ENCODE measurements at regions not wholly inside any gene's neighbourhood (a gene's known extent, or its start where the extent isn't known, plus 50 kb on each side); places are given as distances from the start of the nearest gene placed in this dataset.
A peak's percentile ranks its signal among the peaks of the same experiment; 100 is the strongest.

DNA sequence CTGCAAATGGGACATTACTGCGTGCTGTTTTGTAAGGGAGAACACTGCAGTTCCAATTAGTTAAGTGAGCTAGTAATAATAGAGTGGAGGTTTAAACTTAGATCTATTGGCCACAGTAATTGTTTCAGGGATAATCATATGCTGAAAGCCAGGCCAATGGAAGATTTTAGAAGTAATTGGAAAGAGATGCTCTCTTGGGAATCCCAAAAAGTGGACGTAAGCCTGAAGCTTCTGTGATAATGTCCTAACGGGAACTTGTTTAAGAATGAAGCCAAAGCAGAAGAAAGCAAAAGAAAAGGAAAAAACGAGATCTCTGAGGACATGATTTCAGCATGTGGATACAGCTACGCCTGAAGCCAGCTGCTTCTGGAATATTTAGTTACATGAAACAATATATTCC is 594.6 kb downstream of the SLC4A3 start:
- H3K4me3 ChIP-seq (replicated peaks; ENCODE audit: low read depth, low read length), result no peak overlapping the region
- TF ChIP-seq, protein P1, sequence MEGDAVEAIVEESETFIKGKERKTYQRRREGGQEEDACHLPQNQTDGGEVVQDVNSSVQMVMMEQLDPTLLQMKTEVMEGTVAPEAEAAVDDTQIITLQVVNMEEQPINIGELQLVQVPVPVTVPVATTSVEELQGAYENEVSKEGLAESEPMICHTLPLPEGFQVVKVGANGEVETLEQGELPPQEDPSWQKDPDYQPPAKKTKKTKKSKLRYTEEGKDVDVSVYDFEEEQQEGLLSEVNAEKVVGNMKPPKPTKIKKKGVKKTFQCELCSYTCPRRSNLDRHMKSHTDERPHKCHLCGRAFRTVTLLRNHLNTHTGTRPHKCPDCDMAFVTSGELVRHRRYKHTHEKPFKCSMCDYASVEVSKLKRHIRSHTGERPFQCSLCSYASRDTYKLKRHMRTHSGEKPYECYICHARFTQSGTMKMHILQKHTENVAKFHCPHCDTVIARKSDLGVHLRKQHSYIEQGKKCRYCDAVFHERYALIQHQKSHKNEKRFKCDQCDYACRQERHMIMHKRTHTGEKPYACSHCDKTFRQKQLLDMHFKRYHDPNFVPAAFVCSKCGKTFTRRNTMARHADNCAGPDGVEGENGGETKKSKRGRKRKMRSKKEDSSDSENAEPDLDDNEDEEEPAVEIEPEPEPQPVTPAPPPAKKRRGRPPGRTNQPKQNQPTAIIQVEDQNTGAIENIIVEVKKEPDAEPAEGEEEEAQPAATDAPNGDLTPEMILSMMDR (IDR thresholded peaks at IDR 0.05; ENCODE audit: low read depth, low read length, missing control alignments), result no peak
- no peak for DNase-seq (ENCODE audit: extremely low read depth, low read depth)

- no peak for DNase-seq (ENCODE audit: extremely low read depth, low read depth)
- no peak overlapping the region for H3K4me3 ChIP-seq (replicated peaks; ENCODE audit: low read depth, low read length)
These were observed 597.5 kb downstream of the SLC4A3 start for GRCh38 chr2:220224691-220225543.

GRCh38 chr2:220226076-220226475 is 598.6 kb downstream of the SLC4A3 start:
- no peak for DNase-seq (ENCODE audit: extremely low read depth, low read depth)
- TF ChIP-seq, protein P1 (IDR thresholded peaks at IDR 0.05; ENCODE audit: low read depth, low read length, missing control alignments), result no peak
- no peak overlapping the region for H3K4me3 ChIP-seq (replicated peaks; ENCODE audit: low read depth, low read length)

More at GRCh38 chr2:220224691-220225543, 597.5 kb downstream of the SLC4A3 start:
- TF ChIP-seq, protein P1 (IDR thresholded peaks at IDR 0.05; ENCODE audit: low read depth, low read length, missing control alignments), result no peak

DNA sequence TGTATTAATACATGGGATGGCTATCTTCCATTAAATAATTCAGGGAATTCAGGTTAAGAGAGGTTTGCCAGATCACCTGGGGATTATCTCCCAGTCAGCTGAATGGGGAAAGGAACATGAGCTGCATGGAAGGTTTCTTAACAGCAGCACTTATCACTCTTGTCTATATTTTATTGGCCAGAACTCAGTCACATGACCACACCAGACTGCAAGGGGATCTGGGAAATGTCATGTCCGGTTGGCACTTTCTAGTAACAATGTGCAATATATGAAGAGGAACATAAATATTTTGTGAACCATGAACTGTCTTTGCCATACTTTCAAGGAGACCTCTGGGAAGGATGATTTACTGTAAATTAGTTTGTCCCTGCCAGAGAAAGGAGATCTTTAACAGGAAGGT is 599.1 kb downstream of the SLC4A3 start:
- TF ChIP-seq, protein P1 (IDR thresholded peaks at IDR 0.05; ENCODE audit: low read depth, low read length, missing control alignments), result no peak
- no peak for DNase-seq (ENCODE audit: extremely low read depth, low read depth)
- H3K4me3 ChIP-seq (replicated peaks; ENCODE audit: low read depth, low read length), result no peak overlapping the region

DNA sequence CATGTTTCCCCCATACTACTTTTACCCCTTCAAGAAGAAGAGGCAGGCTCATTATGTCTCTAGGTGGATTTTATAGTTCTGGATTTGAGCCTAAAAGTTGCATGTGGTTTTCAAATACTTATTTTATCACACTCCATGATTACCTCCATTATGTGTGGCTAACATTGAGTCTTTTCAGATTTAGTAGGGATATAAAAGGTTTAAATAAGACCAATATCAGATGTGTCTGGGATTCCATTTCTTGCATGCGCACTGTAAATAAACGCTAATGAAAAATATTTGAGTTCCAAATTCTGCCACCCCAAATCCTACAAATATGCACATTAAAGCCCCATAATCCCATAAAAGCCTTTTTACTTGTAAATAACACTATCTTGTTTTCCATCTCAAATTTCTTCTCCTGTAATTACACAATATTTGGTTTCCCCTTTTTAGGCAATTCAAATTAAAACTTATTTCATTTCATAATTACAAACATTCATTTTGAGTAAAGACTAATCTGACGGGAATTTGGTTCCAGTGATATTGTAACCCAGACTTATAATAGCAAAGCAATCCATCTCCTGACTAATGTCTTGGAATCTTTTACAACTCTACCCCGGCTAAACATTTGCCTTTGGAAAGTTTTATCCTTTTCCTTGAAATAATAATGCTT is 600.0 kb downstream of the SLC4A3 start:
- no peak for DNase-seq (ENCODE audit: extremely low read depth, low read depth)
- TF ChIP-seq, protein P1 (IDR thresholded peaks at IDR 0.05; ENCODE audit: low read depth, low read length, missing control alignments), result no peak
- H3K4me3 ChIP-seq (replicated peaks; ENCODE audit: low read depth, low read length), result no peak overlapping the region

DNA sequence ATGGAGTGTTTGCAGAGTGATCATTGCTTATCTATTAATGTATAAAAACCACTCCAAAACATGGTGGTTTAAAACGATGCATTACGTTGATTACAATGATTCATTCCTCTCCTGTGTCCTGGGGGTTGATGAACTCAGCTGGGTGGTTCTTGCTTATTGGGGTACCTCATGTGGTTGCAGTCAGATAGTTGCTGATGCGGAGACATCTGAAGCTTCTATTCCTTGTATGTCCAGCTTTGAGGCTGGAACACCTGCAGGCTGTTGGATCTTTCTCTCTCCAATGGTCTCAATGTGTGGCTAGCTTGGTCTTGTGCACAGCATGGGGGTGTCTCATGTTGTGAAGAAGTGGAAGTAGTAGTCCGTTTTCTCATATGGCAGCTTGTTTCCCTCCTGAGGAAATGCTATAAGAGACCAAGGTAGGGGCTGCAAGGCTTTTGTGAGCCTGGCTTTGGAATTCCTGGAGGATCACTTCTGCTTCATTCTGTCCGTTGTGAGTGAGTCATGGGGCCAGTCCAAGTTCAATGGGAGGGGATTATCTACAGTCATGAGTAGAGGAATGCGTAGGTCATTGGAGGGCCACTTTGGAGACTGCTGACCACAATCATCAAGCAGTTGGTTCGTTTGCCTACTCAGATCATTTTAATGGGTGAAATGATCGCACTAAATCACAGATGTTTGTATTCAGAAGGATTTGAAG is 601.0 kb downstream of the SLC4A3 start:
- TF ChIP-seq, protein P1 (IDR thresholded peaks at IDR 0.05; ENCODE audit: low read depth, low read length, missing control alignments), result no peak
- H3K4me3 ChIP-seq (replicated peaks; ENCODE audit: low read depth, low read length), result no peak overlapping the region; the same call in 1 of the 2 replicates
- peak; percentile 97 for DNase-seq (ENCODE audit: extremely low read depth, low read depth)

Measured in HFF-Myc (cell line).